ENCODE measurements at regions not wholly inside any gene's neighbourhood (a gene's known extent, or its start where the extent isn't known, plus 50 kb on each side); places are given as distances from the start of the nearest gene placed in this dataset.
"Not testable (repeated sequence)": the region's sequence is repeated elsewhere in the genome, so short reads cannot be mapped to it uniquely, and the experiment has no call there.

DNA sequence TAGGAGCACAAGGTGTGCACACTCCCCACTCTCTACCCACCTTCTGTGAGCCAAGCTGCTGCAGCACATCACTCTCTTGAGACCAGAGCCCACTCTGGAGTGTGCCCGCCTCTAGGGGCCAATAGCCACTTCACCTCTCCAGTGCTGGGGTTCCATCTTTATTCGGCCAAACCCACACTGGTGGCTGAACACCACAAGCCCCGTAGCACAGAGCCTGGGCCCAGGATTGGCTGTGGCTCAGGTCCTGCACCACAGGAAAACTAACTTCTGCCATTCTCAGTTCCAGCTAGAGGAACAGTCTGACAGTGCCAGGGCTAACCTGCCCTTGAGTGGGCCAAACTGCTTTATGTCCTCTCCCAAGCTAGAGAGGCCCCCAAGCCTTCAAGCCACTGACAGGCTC lies 111.0 kb upstream of the TOX3 start:
- no peak for DNase-seq (ENCODE audit: low read depth in 4 of 4, low spot score in 3 of 4)

DNA sequence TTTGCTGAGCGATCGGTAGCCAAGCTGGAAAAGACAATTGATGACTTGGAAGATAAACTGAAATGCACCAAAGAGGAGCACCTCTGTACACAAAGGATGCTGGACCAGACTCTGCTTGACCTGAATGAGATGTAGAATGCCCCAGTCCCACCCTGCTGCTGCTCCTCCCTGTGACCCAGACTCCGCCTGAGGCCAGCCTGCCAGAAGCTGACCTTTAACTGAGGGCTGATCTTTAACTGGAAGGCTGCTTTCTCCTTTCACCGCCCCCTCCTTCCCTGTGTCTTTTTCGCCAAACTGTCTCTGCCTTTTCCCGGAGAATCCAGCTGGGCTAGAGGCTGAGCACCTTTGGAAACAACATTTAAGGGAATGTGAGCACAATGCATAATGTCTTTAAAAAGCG lies 109.0 kb upstream of the TOX3 start:
- DNase-seq (ENCODE audit: low read depth in 4 of 4, low spot score in 3 of 4) = not testable (repeated sequence)

DNA sequence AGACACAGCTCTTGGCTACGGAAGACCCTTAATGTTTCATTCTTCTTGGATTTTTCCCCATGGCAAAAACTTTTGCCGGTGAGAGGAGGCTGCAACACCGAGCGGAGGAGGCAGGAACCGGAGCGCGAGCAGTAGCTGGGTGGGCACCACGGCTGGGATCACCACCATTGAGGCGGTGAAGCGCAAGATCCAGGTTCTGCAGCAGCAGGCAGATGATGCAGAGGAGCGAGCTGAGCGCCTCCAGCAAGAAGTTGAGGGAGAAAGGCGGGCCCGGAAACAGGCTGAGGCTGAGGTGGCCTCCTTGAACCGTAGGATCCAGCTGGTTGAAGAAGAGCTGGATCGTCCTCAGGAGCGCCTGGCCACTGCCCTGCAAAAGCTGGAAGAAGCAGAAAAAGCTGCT lies 108.2 kb upstream of the TOX3 start:
- DNase-seq (ENCODE audit: low read depth in 4 of 4, low spot score in 3 of 4) = not testable (repeated sequence)

DNA sequence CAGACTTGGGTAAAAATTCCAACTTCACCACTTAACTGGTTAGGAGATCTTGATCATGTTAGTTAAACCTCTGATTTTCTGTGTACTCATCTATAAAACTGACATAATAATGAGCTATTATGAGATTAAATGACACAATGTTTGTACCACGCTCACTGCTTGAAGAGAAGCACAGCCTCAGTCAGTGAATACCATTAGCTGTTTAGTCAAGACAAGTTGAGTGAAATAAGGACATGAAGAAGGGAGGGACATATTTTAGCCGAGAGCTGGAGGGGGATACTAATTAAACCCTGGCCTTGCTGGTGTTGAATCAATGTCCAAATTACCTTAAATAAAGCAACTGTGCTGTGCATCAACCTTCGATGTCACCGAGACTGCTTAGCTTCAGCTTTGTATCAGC lies 105.1 kb upstream of the TOX3 start:
- no peak for DNase-seq (ENCODE audit: low read depth in 4 of 4, low spot score in 3 of 4)

DNA sequence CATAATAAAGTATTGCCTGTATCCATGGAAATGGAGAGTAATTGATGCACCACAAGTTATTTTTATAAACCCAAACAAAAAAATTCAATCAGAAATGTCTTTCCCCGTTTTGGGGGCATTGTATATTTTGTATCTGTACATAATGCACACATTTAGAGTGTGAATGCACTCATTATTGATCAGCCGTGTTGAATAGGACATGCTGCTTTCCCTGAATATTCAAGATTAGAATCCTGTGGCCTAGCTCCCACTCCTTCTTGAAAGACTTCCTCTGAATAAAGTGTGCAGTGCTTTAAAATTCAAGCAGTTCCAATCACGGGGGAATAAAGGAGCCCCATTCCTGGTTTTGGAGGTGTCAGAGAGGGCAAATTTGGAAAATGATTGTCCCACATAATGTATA lies 103.8 kb upstream of the TOX3 start:
- no peak for DNase-seq (ENCODE audit: low read depth in 4 of 4, low spot score in 3 of 4)

DNA sequence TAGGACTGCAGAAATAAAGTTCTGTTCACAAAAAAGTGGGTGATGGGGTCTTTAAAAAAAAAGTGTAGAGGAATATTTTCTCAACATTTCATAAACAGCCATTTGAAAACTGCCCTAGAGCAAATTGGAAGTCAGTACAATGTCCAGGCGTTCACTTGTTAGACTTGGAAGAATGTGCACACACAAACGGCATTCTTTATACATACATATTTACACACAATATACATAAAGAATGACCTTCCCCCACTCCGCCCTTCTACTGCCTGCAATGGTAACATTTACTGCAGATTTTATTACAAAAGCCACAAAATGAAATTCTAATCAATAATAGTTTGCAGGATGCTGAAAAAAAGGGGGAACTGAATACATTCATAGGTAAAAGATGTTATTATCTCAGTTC lies 103.4 kb upstream of the TOX3 start:
- DNase-seq (ENCODE audit: low read depth in 4 of 4, low spot score in 3 of 4) = no peak

DNA sequence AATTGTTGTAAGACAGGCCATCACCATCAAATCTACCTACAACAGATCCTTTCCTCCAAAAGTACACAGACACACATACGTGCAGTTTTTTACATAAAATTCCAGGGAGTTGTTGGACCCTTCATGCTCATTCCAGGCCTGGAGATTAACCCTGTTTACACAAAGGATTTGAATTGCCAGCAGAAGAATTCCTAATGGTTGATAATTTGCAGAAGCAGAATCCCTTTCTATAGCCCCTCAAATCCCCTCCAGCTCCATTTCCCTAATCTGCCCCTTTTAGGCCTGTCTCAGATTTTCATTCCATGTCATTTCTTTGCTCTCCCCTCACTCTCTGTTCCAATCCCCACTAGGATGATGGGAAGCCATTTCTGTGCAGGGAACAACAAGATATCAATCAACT lies 102.9 kb upstream of the TOX3 start:
- DNase-seq (ENCODE audit: low read depth in 4 of 4, low spot score in 3 of 4) = no peak

DNA sequence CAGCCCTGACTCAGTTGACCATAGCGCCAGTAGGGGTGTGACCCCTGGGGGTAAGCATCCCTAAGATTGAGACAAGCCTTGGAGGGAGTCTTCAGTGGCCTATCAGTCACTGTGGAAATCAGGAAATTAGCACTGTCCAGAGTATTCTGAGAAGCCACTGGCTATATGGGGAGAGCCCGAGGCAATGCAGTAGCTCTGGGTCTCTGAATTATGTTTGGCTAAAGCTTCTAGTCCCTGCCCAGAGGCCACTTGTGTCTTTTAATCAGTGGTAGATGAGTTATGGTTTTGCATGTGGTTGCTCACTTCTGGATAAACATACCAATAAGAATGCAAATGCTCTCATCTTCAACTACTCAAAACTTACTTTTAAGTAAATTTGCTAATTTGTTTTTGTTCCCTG lies 100.6 kb upstream of the TOX3 start:
- DNase-seq (ENCODE audit: low read depth in 4 of 4, low spot score in 3 of 4) = no peak

DNA sequence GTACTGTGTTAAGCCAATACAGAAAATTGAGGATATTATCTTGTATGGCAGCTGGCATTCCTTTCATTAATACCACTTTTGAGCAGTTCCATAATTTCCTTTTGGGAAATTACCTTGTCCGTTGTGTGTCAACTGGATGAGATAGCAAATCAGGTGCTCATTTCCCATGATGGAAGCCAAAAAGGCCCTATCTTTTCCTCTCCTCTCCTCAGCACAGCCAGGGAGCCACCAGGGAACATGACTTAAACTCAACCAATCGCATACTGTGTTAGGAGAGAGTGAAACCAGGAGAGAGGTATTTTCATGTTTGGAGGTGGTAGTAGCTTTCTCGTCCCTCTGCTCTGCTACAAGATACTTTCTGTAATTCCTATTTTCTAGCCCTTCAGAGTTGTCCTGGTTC lies 96.1 kb upstream of the TOX3 start:
- no peak for DNase-seq (ENCODE audit: low read depth in 4 of 4, low spot score in 3 of 4)

DNA sequence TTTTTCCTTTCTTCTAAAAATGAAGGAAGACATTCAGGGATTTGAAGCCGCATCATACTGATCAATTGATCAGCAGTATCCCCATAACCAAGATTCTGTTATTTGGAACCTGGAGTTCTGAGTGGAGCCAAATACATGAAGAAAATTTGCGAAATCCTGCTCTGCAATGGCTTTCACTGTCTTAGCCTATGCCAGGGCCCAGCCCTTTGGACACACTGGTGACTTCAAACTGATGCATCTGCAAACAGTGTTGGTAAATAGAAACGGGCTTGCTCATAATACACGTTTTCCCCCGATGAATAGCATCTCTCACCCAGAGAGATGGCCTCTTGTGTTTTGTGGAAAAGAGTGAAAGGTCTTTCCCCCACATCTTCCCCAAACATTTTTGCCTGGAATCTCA lies 87.6 kb upstream of the TOX3 start:
- no peak for DNase-seq (ENCODE audit: low read depth in 4 of 4, low spot score in 3 of 4)

DNA sequence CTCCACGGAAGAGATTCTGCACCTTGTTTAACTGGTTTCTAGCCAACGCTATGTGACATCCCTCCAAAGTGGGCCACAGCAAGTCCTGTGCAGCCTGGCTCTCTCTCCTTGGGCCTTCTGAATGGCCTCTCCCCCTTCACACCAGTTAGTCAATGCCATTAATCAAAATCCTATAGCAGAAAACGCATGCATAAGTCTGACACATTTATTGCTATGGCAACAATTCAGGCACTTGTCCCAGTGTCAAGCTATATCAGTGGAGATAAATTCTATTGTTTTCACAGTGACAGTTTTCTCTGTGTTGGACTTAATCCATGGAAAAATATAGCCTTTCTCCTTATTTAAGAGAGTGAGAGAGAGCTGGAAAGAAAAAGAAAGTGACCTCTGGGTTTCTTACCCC lies 87.2 kb upstream of the TOX3 start:
- peak in 2 of 4 donors; percentile 8 to 11 for DNase-seq (ENCODE audit: low read depth in 4 of 4, low spot score in 3 of 4)

DNA sequence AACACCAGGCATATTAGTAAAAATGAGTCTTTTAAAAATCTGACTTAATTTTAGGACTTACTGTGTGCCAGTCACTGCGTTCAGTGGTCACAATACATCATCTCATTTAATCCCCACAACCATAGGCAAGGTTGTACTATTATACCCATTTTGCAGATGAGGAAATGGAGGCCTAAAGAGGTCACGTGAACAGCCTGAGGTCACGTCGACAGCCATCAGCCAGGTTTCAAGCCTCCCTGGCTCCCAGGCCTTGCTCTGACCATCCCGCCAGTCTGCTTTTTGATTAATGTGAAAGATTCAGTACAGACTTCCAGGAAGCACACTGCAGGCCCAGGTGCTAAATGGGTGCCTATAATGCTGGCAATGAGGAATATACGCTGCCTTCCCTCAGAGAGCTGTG lies 86.3 kb upstream of the TOX3 start:
- DNase-seq (ENCODE audit: low read depth in 4 of 4, low spot score in 3 of 4) = no peak

DNA sequence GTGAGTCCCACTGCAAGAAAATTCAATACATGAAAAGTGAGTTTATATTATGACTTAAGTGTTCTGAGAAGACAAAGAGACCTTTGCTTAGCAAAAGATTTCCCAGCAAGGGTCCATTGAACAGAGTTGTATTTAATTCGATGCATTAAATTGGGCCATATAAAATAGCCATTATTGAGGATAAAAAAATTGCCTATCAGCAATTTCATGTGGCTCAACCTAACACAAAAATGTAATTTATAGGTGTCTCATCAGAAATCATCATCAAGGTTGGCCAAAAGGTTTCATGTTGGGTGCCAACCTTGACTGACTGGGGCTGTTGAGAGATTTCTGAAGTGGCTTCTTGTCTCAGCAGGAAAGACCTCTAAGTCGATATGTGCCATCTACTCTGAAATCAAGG lies 84.8 kb upstream of the TOX3 start:
- DNase-seq (ENCODE audit: low read depth in 4 of 4, low spot score in 3 of 4) = no peak

DNA sequence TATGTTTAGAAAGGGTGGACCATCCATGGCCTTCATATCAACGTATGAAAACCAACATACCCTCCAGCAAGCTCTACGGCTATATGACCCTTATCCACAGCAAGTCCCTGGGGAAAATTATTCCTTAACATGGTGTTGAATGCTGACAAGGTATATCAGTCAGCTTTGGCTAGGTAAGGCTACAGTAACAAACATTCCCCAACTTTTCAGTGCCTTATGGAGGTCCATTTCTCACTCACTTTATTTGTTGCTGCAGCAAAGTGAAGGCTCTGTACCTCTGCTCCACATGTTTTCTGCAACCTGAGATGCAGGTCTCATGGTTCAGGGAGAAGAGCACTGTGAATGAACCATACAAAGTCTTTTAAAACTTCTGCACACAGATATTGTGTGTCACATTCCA lies 83.8 kb upstream of the TOX3 start:
- no peak for DNase-seq (ENCODE audit: low read depth in 4 of 4, low spot score in 3 of 4)

DNA sequence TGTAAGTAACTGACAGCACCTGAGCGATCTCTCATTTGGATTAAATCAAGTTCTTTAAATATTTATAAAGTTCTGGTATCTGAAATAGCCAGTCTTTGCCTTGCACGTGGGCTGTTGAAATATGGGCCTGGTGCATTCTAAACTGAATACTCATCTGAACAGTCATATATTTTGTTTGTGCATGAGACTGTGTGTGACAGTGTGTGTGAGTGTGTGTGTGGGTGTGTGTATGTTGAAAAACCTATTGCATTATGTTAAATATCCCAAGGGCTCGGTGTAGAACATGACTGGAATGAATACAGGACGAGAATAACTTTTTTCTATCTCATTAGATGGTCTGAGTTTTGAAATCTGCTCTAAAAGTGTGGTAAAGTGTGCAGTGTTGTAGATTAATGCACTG lies 82.4 kb upstream of the TOX3 start:
- no peak for DNase-seq (ENCODE audit: low read depth in 4 of 4, low spot score in 3 of 4)

DNA sequence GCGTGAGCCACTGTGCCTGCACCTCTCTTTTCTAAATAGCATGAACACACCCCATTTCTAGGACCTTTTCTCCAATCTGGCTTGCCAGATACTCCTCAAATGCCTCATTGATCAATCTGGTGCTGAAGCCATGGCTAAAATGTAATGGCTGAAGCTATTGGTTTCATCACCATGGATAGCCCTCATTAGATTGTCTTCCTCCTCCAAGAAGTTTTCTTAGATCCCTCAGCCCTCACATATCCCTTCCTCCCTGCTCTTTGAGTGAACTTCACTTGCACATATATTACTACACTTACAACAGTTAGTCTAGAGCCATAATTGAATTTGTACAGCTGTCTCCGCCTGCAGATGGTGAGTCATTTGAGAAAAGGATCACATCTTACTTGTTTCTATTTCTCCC lies 77.9 kb upstream of the TOX3 start:
- no peak for DNase-seq (ENCODE audit: low read depth in 4 of 4, low spot score in 3 of 4)

DNA sequence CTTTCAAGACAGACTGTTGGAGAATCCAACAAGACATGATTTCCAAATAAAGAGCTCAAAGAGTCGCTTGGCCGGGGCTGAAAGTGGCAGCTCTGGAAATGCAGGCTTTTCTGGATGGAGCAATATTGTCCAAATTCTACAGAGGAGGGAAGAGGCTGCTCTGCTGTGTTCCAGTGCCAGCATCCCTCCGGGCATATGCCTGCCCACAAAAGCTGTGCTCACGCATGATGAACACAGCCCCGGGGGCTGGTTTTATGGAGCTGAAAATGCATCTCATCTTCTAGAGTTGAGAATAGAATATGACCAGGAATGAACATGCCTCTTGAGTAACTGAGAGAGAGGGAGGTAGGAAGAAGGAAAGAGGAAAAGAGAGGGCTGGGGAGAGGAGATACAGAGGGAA lies 74.7 kb upstream of the TOX3 start:
- DNase-seq (ENCODE audit: low read depth in 4 of 4, low spot score in 3 of 4) = no peak

DNA sequence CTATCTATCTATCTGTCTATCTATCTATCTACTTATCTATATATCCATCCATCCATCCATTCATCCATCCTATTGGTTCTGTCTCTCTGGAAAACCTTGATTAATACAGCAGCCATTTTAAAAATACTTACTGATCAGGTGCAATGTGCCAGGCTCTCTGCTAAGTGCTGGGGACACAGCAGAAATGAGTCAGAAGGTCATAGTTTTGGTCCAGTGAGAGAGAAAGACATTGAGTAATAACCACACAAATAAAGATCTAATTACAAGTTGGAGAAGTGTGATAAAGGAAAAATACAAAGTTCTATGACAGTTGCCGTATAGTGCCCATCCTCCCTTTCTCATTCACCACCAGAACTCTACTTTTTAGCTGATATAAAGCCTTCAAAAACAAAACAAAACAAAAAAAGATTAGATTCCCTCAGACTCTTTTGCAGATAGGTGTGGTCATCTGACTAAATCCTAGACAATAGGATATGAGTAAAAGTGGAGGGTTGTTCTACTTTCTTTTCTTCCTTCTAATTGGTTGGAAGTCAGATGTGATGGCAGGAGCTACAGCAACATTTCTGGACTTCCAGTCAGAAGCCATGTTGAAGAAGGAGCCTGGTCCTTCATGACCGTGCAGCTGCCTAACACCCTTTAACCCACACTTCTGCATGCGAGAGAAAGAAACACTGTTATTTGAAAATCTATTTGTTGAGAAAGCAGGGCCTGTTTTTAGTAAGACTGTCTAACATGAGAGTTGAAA lies 72.0 kb upstream of the TOX3 start:
- no peak for DNase-seq (ENCODE audit: low read depth in 4 of 4, low spot score in 3 of 4)

DNA sequence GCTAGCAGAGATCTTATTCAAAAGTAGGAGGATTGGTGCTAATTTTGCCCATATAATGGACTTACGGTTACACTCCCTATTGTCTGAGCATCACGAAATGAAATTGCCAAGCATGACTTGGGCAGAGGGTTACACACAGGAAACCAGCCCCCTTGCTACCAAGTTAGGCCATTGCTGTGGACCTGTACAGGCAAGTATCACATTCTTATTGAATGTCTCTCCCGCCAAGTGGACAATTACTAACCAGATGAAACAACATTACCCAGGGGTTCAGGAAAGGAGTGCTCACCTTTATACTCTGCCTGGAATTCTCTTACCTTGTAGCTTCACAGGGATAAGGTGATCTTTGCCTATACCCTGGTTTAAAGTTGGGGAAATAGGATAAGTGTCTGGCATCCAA lies 70.6 kb upstream of the TOX3 start:
- no peak for DNase-seq (ENCODE audit: low read depth in 4 of 4, low spot score in 3 of 4)

DNA sequence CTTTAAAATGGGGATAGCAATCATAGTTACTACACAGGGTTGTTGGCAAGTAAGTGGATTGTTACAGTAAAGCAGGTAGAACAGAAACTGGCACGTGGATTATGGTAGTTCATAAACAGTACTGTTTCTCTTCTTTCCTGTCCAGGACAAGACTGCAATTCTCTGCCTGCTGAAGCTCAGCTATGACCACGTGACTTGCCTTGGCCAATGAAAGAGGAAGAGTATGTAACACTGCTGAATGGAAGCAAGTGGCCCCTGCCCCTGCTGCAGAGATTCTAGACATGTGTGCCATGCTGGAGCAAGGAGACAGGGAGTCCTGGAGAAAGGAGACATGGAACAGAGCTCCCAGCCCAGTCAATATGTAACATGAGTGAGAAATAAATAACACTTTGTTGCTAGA lies 66.6 kb upstream of the TOX3 start:
- DNase-seq (ENCODE audit: low read depth in 4 of 4, low spot score in 3 of 4) = no peak

DNA sequence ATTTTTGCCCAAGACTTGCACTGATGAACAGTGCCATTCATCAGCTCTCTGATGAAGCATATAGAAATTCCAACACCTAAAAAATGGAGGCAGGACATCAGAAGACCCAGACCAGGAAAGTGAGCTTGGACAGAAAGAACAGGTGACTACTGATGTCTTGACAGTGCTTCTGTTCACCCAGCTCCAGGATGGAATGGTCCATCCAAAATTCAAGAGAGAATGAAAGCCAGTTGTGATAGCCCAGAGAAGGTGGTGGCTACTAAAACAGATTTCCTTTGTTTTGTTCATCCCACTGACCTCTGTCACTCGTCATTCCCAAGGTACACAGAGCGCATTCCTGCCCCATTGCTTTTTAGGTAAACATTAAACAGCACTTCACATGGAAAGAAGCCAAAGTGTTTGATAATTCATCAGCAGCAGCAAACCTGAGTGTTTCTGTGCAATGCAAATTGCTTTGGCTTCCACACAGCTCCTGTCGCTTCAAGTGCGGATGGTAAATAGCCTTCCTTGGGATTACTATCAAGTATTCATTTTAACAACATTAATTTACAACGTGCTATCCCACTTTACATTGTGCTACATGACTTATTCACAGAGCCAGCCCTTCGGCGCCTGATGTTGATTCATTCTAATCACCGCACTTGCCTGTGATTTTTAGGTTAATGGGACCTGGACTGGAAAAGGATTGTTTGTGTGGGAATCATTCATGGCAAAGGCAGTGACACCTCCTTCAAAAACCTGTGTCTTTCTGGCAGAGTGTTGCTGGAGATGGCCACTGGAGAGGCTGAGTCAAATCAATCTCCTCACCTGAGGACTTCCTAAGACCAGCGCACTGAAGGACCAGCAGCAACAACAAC lies 65.1 kb upstream of the TOX3 start:
- peak in 2 of 4 donors; percentile 12 to 31 for DNase-seq (ENCODE audit: low read depth in 4 of 4, low spot score in 3 of 4)

DNA sequence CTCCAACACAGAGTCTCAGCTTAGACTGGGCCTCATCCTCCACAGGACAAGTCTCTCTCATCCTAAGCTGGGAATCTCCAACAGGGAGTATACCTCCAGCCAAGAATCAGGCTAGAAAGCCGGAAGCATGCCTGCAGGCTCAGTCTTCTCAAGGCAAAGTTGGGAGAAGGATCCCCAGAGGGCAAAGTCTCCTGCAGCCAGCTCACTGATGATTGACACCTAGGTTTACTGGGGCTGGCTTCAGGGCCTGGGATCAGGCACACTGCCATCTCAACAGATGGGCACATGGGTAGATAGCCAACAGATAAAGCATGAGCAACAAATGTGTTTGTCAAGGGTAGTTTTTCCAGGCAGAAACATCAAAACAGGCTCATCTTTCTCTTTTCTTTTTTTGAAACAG lies 56.1 kb upstream of the TOX3 start:
- no peak for DNase-seq (ENCODE audit: low read depth in 4 of 4, low spot score in 3 of 4)

Measured in left renal pelvis (tissue), 4 donors.